ENCODE measurements at regions not wholly inside any gene's neighbourhood (a gene's known extent, or its start where the extent isn't known, plus 50 kb on each side); places are given as distances from the start of the nearest gene placed in this dataset.

DNA sequence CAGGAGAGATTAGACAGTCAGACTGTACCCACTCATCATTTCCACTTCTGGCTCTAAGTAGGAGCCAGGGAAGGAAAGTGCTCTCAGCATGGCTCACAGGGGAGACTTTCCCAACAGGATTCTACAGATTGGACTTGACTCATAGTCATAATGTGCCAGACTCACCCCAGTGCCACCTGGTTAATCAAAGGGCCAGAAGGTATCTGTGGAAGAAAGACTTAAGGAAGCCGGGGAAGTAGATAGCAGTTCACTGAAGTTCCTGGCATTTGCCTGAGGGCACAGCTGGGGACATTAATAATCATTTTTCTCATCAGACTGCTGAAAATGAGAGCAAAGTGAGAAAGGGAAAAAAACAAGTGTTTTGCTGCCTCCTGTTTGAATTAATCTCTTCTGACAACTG, 717.5 kb downstream of the TUSC7 start (continued):
- TF ChIP-seq TAF1 (IDR thresholded peaks at IDR 0.05; ENCODE audit: low read depth, low read length) (no peak), EGR1 (IDR thresholded peaks at IDR 0.05; ENCODE audit: borderline replicate concordance, low read depth, low read length) (no peak)
- TF ChIP-seq, protein P1, sequence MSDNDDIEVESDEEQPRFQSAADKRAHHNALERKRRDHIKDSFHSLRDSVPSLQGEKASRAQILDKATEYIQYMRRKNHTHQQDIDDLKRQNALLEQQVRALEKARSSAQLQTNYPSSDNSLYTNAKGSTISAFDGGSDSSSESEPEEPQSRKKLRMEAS (IDR thresholded peaks at IDR 0.05) = no peak
